H9 (cell line): ENCODE measurements at regions not wholly inside any gene's neighbourhood (a gene's known extent, or its start where the extent isn't known, plus 50 kb on each side); places are given as distances from the start of the nearest gene placed in this dataset.

Experiments
- DNase-seq: peaks from one replicate; pipeline ENCODE4 v3.0.0-alpha.2; 2017
- H2AFZ ChIP-seq: one replicate; pipeline ENCODE4 v1.6.1; 2013; ENCODE audit warnings: mild to moderate bottlenecking, low read length, control low read depth, moderate library complexity
- H2AK5ac ChIP-seq: 2 replicates; pipeline ENCODE4 v1.6.1; 2013; ENCODE audit warnings: low read length, control low read depth, mixed read lengths; ENCODE audit not compliant: insufficient read length
- H2BK120ac ChIP-seq: one replicate; pipeline ENCODE4 v1.6.1; 2013; ENCODE audit warnings: low read depth, mild to moderate bottlenecking, low read length, control low read depth, inconsistent platforms; ENCODE audit not compliant: poor library complexity, severe bottlenecking
- H2BK12ac ChIP-seq: 2 replicates; pipeline ENCODE4 v1.6.1; 2013; ENCODE audit warnings: low read length, control low read depth, mixed read lengths, low read depth; ENCODE audit not compliant: insufficient read length
- H2BK15ac ChIP-seq: 2 replicates; pipeline ENCODE4 v1.6.1; 2013; ENCODE audit warnings: low read depth, low read length, control low read depth
- H2BK20ac ChIP-seq: one replicate; pipeline ENCODE4 v1.6.1; 2013; ENCODE audit warnings: low read depth, mild to moderate bottlenecking, low read length, control low read depth, inconsistent platforms; ENCODE audit not compliant: poor library complexity, severe bottlenecking
- H2BK5ac ChIP-seq: 2 replicates; pipeline ENCODE4 v1.6.1; 2013; ENCODE audit warnings: low read length, control low read depth, mixed read lengths; ENCODE audit not compliant: insufficient read length
- H3K14ac ChIP-seq: 2 replicates; pipeline ENCODE4 v1.6.1; 2013; ENCODE audit warnings: low read length, control low read depth; ENCODE audit not compliant: insufficient read depth
- H3K18ac ChIP-seq: 2 replicates; pipeline ENCODE4 v1.6.1; 2013; ENCODE audit warnings: low read depth, mild to moderate bottlenecking, mixed read lengths, low read length, control low read depth; ENCODE audit not compliant: insufficient read length
- H3K23ac ChIP-seq: 2 replicates; pipeline ENCODE4 v1.6.1; 2013; ENCODE audit warnings: low read length, control low read depth, mixed read lengths, low read depth; ENCODE audit not compliant: insufficient read length
- H3K23me2 ChIP-seq: 2 replicates; pipeline ENCODE4 v1.6.1; 2013; ENCODE audit warnings: low read depth, mild to moderate bottlenecking, mixed read lengths, low read length, control low read depth; ENCODE audit not compliant: insufficient read length, poor library complexity, severe bottlenecking
- H3K27ac ChIP-seq: 2 replicates; pipeline ENCODE4 v1.5.1; 2013; ENCODE audit warnings: low read length, control low read depth, mixed read lengths, low read depth; ENCODE audit not compliant: insufficient read length
- H3K27me3 ChIP-seq: 2 replicates; pipeline ENCODE4 v1.6.1; 2013; ENCODE audit warnings: low read length, control low read depth, inconsistent platforms; ENCODE audit not compliant: insufficient read depth
- H3K4ac ChIP-seq: 2 replicates; pipeline ENCODE4 v1.6.1; 2013; ENCODE audit warnings: low read depth, mild to moderate bottlenecking, control low read depth, inconsistent platforms, low read length, moderate library complexity
- H3K4me1 ChIP-seq: 2 replicates; pipeline ENCODE4 v1.6.1; 2013; ENCODE audit warnings: low read length, control low read depth, inconsistent platforms; ENCODE audit not compliant: insufficient read depth
- H3K4me2 ChIP-seq: 2 replicates; pipeline ENCODE4 v1.6.1; 2013; ENCODE audit warnings: low read length, control low read depth, mixed read lengths; ENCODE audit not compliant: insufficient read length, insufficient read depth
- H3K56ac ChIP-seq: 2 replicates; pipeline ENCODE4 v1.6.1; 2013; ENCODE audit warnings: low read depth, mild to moderate bottlenecking, mixed read lengths, low read length, control low read depth; ENCODE audit not compliant: insufficient read length
- H3K79me1 ChIP-seq: 2 replicates; pipeline ENCODE4 v1.6.1; 2013; ENCODE audit warnings: low read depth, mild to moderate bottlenecking, moderate library complexity, low read length, control low read depth, inconsistent platforms; ENCODE audit not compliant: insufficient read depth, poor library complexity, severe bottlenecking
- H3K79me2 ChIP-seq: 2 replicates; pipeline ENCODE4 v1.6.1; 2013; ENCODE audit warnings: low read length, control low read depth, inconsistent platforms; ENCODE audit not compliant: insufficient read depth
- H3K9ac ChIP-seq: 2 replicates; pipeline ENCODE4 v1.6.1; 2013; ENCODE audit warnings: low read length, control low read depth, mixed read lengths; ENCODE audit not compliant: insufficient read length; ENCODE audit errors: extremely low read depth
- H3K9me3 ChIP-seq: one replicate; pipeline ENCODE4 v1.6.1; 2013; ENCODE audit warnings: low read depth, low read length, inconsistent platforms; ENCODE audit not compliant: control insufficient read depth
- H3T11ph ChIP-seq: one replicate; pipeline ENCODE4 v1.6.1; 2013; ENCODE audit warnings: mild to moderate bottlenecking, low read length, control low read depth, inconsistent platforms
- H4K20me1 ChIP-seq: one replicate; pipeline ENCODE4 v1.6.1; 2013; ENCODE audit not compliant: control insufficient read depth, insufficient read length, insufficient read depth
- H4K5ac ChIP-seq: 2 replicates; pipeline ENCODE4 v1.6.1; 2013; ENCODE audit warnings: low read depth, mild to moderate bottlenecking, mixed read lengths, low read length, control low read depth; ENCODE audit not compliant: insufficient read length
- H4K8ac ChIP-seq: replicated peaks from 2 replicates; pipeline ENCODE4 v1.6.1; 2013; ENCODE audit warnings: low read length, control low read depth, mixed read lengths, low read depth; ENCODE audit not compliant: insufficient read length
- H4K91ac ChIP-seq: 2 replicates; pipeline ENCODE4 v1.6.1; 2013; ENCODE audit warnings: low read depth, mild to moderate bottlenecking, moderate library complexity, mixed read lengths, low read length, control low read depth; ENCODE audit not compliant: insufficient read length
- H3K27ac Mint-ChIP-seq, 3 experiments: 2 replicates in 2 of 3; 3 replicates in 1 of 3; pipeline ENCODE4 v1.8.0; 2020 to 2021; ENCODE audit warnings: mixed read lengths in 3 of 3, mild to moderate bottlenecking in 1 of 3, moderate library complexity in 1 of 3
- H3K27me3 Mint-ChIP-seq: 2 replicates; pipeline ENCODE4 v1.8.0; 2021; ENCODE audit warnings: low read depth, mild to moderate bottlenecking, moderate library complexity, mixed read lengths
- H3K36me3 Mint-ChIP-seq, 3 experiments: 2 replicates in 2 of 3; 3 replicates in 1 of 3; pipeline ENCODE4 v1.8.0; 2020 to 2021; ENCODE audit warnings: low read depth in 3 of 3, mixed read lengths in 3 of 3; ENCODE audit not compliant: insufficient read depth in 1 of 3
- H3K4me1 Mint-ChIP-seq, 2 experiments: 2 replicates each; pipeline ENCODE4 v1.8.0; 2020; ENCODE audit warnings: mixed read lengths in 2 of 2
- H3K4me3 Mint-ChIP-seq, 2 experiments: 2 replicates in 1 of 2; 3 replicates in 1 of 2; pipeline ENCODE4 v1.8.0; 2020 to 2021; ENCODE audit warnings: mild to moderate bottlenecking in 2 of 2, mixed read lengths in 2 of 2, moderate library complexity in 1 of 2
- H3K9me3 Mint-ChIP-seq, 2 experiments: 2 replicates in 1 of 2; 3 replicates in 1 of 2; pipeline ENCODE4 v1.8.0; 2020; ENCODE audit warnings: mild to moderate bottlenecking in 2 of 2, mixed read lengths in 2 of 2, moderate library complexity in 1 of 2
- WGBS: extraction: QIAGEN DNeasy Blood & Tissue Kit; methylation state at CpG from one replicate; pipeline ENCODE4 v1.1.7; 2013; ENCODE audit warnings: missing lambda C conversion rate, low lambda C conversion rate, mixed read lengths; ENCODE audit not compliant: insufficient read length; ENCODE audit errors: extremely low coverage; 5-methylcytosine and 5-hydroxymethylcytosine counted together
- TF ChIP-seq, protein P1 (sequence below): fragments of 200-600 bp; sonication (generic); conservative IDR thresholded peaks from 3 replicates; pipeline ENCODE4 v1.8.0; 2021; ENCODE audit warnings: antibody characterized with exemption, mild to moderate bottlenecking

DNA sequence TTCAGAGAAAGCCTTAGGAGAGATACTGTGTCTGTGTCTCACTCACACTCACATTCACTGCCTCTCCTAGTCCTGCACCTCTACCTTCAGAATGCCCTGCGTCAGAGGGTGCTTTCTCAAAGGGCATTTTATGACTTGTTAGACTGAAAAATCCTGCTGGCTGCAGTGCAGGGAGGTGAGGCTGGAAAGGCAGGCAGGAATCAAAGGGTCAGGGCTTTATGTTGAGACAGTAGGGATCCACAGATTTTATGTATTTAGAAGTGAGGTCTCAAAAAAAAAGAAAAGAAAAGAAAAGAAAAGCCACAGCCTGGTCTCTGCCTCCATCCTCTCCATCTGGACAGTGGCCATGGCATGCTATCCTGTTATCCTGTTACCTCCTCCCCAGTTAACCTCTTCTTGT lies 936.0 kb upstream of the SLC10A2 start:
- Histone ChIP-seq H3T11ph (no peak overlapping the region), H2BK20ac (no peak overlapping the region), H3K9me3 (no peaks in the 10 kb centered on the region), H3K27ac (no peak overlapping the region), H2AK5ac (no peak overlapping the region), H3K9ac (no peak overlapping the region), H3K4me2 (no peak overlapping the region), H3K23ac (no peak overlapping the region), H2BK12ac (no peak overlapping the region), H4K20me1 (no peaks in the 10 kb centered on the region), H3K14ac (no peak overlapping the region), H3K23me2 (no peaks in the 10 kb centered on the region), H4K5ac (no peak overlapping the region), H3K79me1 (no peaks in the 10 kb centered on the region), H2BK5ac (no peak overlapping the region), H3K4ac (no peak overlapping the region), H2BK15ac (no peak overlapping the region), H2BK120ac (no peak overlapping the region), H3K56ac (no peak overlapping the region), H4K91ac (no peak overlapping the region), H2AFZ (no peak overlapping the region), H3K18ac (no peak overlapping the region), H3K79me2 (no peaks in the 10 kb centered on the region), H3K4me1 (no peaks in the 10 kb centered on the region), H3K27me3 (no peaks in the 10 kb centered on the region), H4K8ac (no peak overlapping the region)
- H3K9me3 Mint-ChIP-seq: no peaks in the 10 kb centered on the region
- H3K27me3 Mint-ChIP-seq: no peaks in the 10 kb centered on the region
- no peaks in the 10 kb centered on the region for H3K4me1 Mint-ChIP-seq
- H3K36me3 Mint-ChIP-seq: no peaks in the 10 kb centered on the region
- no CpG with 5 or more reads among the region's 1 CpG for WGBS
- no peak overlapping the region for H3K4me3 Mint-ChIP-seq
- no peak for DNase-seq
- TF ChIP-seq, protein P1, sequence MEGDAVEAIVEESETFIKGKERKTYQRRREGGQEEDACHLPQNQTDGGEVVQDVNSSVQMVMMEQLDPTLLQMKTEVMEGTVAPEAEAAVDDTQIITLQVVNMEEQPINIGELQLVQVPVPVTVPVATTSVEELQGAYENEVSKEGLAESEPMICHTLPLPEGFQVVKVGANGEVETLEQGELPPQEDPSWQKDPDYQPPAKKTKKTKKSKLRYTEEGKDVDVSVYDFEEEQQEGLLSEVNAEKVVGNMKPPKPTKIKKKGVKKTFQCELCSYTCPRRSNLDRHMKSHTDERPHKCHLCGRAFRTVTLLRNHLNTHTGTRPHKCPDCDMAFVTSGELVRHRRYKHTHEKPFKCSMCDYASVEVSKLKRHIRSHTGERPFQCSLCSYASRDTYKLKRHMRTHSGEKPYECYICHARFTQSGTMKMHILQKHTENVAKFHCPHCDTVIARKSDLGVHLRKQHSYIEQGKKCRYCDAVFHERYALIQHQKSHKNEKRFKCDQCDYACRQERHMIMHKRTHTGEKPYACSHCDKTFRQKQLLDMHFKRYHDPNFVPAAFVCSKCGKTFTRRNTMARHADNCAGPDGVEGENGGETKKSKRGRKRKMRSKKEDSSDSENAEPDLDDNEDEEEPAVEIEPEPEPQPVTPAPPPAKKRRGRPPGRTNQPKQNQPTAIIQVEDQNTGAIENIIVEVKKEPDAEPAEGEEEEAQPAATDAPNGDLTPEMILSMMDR: no peak
- H3K27ac Mint-ChIP-seq: no peak overlapping the region
